ENCODE measurements at regions not wholly inside any gene's neighbourhood (a gene's known extent, or its start where the extent isn't known, plus 50 kb on each side); places are given as distances from the start of the nearest gene placed in this dataset.

- DNase-seq, result no peak
Measured at GRCh38 chr4:153034681-153035080, 98.6 kb downstream of the FHDC1 start.

- no peak for DNase-seq
Measured at GRCh38 chr4:153036931-153037482, 100.9 kb downstream of the FHDC1 start.

DNA sequence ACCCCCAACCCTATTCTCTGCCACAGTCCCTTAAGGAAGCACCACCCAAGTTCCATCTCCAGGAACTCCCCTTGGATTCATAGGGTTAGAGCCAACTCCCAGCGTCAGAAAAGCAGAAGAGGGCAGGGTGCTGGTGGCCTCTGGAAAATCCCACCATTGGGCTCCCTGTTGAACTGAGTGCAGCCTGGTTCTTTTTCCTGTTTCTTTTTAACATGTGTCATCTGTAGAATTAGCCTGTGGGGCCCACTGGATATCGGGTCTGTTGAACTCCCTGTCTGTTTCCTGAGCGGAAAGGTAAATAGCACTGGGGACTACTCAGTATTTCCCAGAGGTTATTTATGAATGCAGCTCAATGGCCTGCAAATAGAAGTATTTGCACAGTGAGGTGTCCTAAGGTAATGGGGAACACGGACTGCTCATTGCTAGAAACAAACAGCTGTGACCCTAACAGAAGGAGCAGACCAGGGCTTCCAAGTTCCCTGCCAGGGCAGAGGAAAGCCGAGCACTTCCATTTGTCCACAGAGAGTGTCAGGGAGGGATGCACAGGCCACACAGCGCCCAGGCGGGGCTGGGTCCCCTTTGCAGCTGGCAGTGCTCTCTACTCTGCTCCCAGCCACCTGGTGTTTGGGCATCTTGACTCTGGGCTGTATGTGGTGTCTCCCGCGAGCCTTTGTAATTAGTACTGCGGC, 102.6 kb downstream of the FHDC1 start:
- DNase-seq, result no peak

DNA sequence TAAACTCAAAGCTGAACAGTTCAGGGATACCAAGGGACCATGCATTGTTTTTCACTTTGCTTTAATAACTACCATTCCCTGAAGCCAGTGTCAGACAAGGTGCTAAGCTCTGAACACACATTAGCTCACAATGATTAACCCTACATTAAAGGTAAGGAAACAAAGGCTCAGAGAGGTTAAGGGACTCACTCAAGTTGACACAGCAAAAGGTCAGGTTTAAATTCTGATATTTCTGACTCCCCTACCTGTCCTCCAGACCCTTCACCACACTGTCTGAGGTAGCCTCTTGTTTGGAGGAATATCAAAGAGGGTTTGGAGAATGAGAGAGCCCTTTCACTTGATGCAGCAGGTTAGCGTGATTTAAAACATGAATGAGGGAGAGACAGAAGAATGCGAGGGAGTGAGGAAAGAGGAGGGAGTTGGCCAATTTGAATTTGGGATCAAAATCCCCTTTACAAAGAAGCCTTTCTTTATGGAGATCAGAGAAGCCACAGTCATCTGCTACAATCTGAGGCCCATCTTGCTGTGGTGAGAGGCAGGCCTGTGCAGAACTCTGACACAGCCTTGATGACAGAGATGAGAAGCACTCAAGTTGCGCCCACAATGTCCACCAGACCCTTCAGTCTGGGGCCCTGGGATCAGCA, 103.5 kb downstream of the FHDC1 start:
- no peak for DNase-seq

- no peak for DNase-seq
Measured at GRCh38 chr4:153040677-153041076, 104.6 kb downstream of the FHDC1 start.

GRCh38 chr4:153044036-153044435, 107.9 kb downstream of the FHDC1 start:
- no peak for DNase-seq

DNA sequence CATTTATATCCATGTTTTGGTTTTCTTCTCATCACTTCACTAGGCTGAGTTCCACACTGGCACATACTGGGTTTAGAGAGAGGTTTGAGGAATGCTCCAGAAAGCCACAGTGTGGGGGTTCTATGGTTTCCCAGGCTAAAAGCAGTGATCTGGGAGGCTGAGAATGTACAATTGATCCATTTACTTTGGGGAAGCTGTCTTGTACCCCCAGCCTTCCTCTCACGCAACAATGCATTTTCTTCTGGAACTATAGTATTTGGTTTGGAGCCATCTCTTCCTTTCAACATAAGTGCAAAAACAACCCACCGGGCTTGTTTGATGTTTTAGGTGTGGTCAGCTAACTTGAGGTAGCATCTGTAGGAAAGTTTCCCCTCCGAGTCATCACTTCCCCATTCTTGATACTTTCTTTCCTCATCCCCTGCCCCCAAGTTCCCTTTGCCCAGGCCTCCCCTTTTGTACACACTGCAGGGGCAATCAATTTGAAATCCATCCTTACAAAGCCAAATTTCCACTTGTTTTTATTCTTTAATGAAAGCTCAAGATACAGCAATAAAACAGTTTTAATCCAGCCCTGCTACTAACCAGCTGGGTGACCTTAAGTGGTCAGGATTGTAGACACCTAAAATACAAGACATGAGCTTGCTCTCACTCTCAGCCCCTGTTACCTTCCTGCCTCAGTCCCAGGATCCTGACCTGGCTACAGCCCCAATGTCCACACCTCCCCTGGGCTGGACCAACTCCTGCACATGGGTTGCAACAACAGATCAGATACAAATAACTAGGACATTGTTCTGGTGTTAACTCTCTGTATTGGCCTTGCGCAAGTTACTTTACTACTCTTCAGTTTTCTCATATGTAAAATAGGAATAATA, 109.2 kb downstream of the FHDC1 start:
- no peak for DNase-seq

DNA sequence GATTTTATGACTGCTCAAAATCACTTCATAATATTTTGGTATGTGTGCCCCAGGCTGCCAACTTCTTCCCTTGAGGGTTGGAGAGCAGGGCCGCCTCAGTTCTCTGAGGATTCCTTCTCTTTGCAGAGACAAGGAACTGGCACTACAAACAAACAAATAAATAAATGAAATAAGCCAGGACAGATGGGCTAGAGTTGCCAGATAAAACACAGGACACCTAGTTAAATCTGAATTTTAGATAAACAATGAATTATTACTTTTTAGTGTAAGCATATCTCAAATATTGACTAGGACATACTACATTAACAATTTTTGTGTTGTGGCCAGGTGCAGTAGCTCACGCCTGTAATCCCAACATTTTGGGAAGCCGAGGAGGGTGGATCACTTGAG, 122.5 kb downstream of the FHDC1 start:
- no peak for DNase-seq

DNA sequence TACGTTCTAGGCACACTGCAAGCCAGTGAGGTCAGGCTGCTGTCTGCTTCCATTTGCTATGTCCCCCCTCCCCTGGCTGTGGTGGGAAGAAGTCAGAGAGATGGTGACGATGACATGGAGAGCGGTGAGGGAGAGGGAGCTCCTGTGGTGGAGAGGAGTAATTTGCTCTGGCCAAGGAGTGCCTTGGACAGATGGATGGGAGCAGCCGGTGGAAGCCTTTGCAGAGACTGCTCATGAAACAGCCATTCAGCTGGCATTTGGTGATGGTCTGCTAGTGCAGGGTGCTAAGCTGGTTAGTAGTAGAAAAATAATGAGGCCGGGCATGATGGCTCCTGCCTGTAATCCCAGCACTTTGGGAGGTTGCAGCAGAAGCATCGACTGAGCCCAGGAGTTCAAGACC, 124.1 kb downstream of the FHDC1 start:
- no peak for DNase-seq

DNA sequence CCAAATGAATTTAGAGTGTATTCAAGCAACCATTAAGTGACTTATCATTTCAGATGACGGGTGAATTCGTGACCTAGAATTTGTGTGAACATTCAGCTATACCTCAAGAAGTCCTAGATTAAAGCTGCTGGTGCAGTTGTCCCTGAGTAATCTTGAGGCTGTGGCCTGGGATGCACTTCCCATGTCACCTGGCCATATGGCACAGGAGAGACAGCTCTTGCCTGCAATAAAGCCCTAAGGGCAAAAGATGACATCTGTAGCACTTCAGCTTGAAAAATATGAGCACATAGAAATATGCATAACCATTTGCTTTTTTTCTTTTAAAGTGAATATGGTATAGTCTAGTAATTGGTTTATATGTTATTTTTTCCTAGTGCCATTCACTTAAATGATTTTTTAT, 125.8 kb downstream of the FHDC1 start:
- no peak for DNase-seq

GRCh38 chr4:153062652-153063168, 126.6 kb downstream of the FHDC1 start:
- DNase-seq, result no peak

GRCh38 chr4:153063490-153063889, 127.4 kb downstream of the FHDC1 start:
- DNase-seq, result no peak

GRCh38 chr4:153064571-153064970, 128.4 kb downstream of the FHDC1 start:
- DNase-seq, result no peak

- no peak for DNase-seq
Measured at GRCh38 chr4:153065276-153065675, 129.2 kb downstream of the FHDC1 start.

- no peak for DNase-seq
Measured at GRCh38 chr4:153067376-153067775, 131.3 kb downstream of the FHDC1 start.

DNA sequence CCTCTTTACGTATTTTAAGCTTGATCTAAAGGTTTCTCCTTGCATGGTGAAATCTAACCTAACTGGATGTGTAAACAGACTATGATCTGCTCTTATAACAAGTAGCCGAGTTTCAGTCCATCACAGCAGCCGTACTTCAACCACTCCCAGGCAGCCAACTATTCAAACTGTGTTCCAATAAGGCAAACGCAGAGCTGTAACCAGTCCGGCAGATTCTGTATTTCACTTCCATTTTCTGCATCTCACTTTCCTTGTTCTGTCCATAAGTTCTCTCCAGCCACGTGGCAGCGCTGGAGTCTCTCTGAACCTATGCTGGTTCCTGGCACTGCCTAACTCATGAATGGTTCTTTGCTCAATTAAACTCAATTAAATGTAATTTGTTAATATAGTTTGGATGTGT, 132.6 kb downstream of the FHDC1 start:
- no peak for DNase-seq

DNA sequence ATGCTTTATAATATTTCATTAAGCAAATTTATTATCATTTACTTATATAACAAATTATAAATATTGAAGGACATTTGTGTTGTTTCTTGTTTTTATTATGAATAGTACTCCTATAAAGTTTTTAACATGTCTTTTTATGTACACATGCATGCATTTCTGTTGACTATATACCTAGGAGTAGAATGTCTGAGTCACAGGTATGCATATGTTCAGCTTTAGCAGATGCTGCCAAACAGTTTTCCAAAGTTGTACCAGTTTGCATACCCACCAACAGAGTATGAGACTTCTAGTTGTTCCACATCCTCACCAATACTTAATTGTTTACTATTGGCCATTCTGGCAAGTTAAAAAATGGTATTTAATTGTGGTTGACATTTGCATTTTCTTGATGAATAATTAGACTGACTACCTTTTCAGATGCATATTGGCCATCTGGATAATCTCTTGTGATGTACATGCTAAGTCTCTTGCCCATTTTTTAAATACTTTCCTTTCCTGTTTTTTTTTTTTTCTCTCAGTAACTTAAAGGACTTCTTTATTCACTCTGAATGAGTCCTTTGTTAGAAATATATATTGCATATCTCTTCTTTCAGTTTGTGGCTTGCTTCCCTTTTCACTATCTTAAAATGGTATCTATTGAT, 132.2 kb upstream of the TRIM2 start:
- DNase-seq, result no peak

GRCh38 chr4:153072661-153073060, 131.6 kb upstream of the TRIM2 start:
- no peak for DNase-seq

DNA sequence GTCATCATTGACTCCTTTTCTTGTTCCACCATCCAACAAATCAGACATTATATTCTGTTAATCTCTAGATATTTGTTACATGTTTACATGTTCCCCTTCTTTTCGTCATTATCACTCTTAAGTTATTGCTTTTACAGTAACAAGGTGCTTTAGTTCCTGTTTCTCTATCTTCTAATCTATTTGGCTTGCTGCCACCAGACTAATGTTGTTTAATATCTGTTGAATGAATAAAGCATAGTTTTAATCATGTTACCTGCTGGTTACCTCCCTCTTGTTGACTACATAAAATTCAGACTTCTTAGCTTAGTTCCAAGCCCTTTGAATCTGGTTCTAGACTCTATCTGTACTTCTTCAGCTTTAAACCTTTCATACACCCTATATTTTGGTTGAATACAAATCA, 129.8 kb upstream of the TRIM2 start:
- no peak for DNase-seq

GRCh38 chr4:153074936-153075630, 129.2 kb upstream of the TRIM2 start:
- DNase-seq, result no peak

GRCh38 chr4:153075836-153076518, 128.3 kb upstream of the TRIM2 start:
- no peak for DNase-seq

DNA sequence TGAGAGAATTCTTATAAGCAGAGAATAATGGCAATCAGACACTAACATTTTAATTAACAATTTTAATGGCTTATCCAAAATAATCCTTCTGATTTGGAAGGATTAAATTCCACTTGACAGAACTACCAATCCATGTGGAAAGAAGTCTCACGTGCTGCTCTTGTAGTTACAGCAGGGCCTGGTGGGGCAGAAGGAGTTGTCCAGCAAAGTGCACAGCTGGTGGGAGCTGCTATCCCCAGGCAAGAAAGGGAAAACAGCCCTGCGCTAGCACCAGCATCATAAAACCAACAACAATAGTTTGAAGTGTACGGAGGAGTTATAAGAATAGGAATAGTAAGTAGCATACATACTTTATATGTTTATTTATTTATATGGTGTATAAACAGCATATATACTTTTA, 127.4 kb upstream of the TRIM2 start:
- DNase-seq, result no peak
